ENCODE measurements at regions not wholly inside any gene's neighbourhood (a gene's known extent, or its start where the extent isn't known, plus 50 kb on each side); places are given as distances from the start of the nearest gene placed in this dataset.

DNA sequence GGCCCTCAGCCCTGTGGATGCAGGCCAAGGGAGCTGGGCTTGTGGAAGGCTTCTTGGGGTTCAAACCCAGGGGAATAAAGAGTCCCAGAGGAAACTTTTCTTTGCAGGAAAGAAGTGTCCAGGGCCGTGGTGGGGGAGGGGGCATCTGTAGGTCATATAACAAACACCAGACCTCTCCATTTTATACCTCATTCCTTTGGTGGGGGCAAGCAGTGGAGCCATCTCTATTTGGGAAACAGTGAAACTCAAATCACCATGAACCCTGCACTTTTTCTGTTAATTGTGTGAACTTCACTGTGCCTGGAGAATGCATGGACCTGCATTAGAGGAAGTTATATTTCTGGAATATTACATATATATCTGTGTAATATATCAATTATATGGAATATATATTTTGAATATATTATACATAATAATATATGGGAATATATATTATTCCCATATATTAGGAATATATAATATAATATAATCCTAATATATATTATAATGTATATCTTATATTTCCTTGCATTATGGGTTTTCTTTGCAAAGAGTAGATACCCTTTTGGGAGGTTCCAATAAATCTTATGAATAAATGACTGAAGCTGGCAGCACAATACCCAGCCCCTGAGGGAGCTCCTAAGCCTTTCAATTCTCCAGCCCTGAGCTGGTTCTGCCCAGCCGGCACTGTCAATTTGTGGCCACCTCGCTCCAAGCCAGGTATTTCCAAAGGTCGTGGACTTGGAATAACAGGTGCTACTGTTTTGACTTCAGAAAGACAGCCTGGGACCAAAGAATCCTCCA is 97.7 kb upstream of the PKDCC start:
- TF ChIP-seq, protein P1, sequence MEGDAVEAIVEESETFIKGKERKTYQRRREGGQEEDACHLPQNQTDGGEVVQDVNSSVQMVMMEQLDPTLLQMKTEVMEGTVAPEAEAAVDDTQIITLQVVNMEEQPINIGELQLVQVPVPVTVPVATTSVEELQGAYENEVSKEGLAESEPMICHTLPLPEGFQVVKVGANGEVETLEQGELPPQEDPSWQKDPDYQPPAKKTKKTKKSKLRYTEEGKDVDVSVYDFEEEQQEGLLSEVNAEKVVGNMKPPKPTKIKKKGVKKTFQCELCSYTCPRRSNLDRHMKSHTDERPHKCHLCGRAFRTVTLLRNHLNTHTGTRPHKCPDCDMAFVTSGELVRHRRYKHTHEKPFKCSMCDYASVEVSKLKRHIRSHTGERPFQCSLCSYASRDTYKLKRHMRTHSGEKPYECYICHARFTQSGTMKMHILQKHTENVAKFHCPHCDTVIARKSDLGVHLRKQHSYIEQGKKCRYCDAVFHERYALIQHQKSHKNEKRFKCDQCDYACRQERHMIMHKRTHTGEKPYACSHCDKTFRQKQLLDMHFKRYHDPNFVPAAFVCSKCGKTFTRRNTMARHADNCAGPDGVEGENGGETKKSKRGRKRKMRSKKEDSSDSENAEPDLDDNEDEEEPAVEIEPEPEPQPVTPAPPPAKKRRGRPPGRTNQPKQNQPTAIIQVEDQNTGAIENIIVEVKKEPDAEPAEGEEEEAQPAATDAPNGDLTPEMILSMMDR (IDR thresholded peaks at IDR 0.05; ENCODE audit: low read length): no peak
- TF ChIP-seq EZH2phosphoT487 (IDR thresholded peaks at IDR 0.05; ENCODE audit: low read length): no peak
- TF ChIP-seq EZH2 (optimal IDR thresholded peaks at IDR 0.05; ENCODE audit: low read depth, low read length): no peak

All from MM.1S (cell line).